Colonic mucosa (tissue), 4 donors: ENCODE measurements at regions not wholly inside any gene's neighbourhood (a gene's known extent, or its start where the extent isn't known, plus 50 kb on each side); places are given as distances from the start of the nearest gene placed in this dataset.
"Not testable (repeated sequence)": the region's sequence is repeated elsewhere in the genome, so short reads cannot be mapped to it uniquely, and the experiment has no call there.

Source experiments
- DNase-seq: peaks from one replicate; pipeline ENCODE4 v3.0.0-alpha.2; 2020
- H3K27ac ChIP-seq: fragments of 200-600 bp; one replicate; pipeline ENCODE4 v1.8.0; 2021
- H3K27me3 ChIP-seq: fragments of 200-600 bp; one replicate; pipeline ENCODE4 v1.8.0; 2021
- H3K36me3 ChIP-seq: fragments of 200-600 bp; one replicate; pipeline ENCODE4 v1.8.0; 2021
- H3K4me1 ChIP-seq: fragments of 200-600 bp; one replicate; pipeline ENCODE4 v1.8.0; 2021; ENCODE audit warnings: mild to moderate bottlenecking
- H3K4me3 ChIP-seq: fragments of 200-600 bp; one replicate; pipeline ENCODE4 v1.8.0; 2021
- H3K9ac ChIP-seq, 2 donors: one replicate each; pipeline ENCODE4 v1.7.0; 2013; ENCODE audit warnings: control low read depth in 2 of 2, low read depth in 2 of 2, low read length in 2 of 2
- H3K9me3 ChIP-seq: fragments of 200-600 bp; one replicate; pipeline ENCODE4 v1.8.0; 2021
- CTCF ChIP-seq: fragments of 200-600 bp; IDR thresholded peaks from one replicate; pipeline ENCODE4 v1.8.0; 2022; ENCODE audit warnings: antibody characterized with exemption, mild to moderate bottlenecking
- intact Hi-C: fragments of 100-400 bp; cut with DNase I; formaldehyde crosslinking; loops from one replicate; pipeline ENCODE4 v1.14.1; 2022
- donor health status: healthy.
- donor health status: DM: no; HTN: no; CAD: no.
- donor health status: DM: no; HTN: no; CAD: no.

- Histone ChIP-seq H3K4me3 (no peak overlapping the region), H3K36me3 (no peaks in the 10 kb centered on the region), H3K27ac (no peak overlapping the region), H3K9ac (no peak overlapping the region), H3K4me1 (no peaks in the 10 kb centered on the region), H3K9me3 (no peaks in the 10 kb centered on the region), H3K27me3 (no peaks in the 10 kb centered on the region)
- TF ChIP-seq CTCF: no peak
- DNase-seq: no peak
- intact Hi-C loops: no loop called here
Measured at GRCh38 chr10:65176994-65177393, 1655.8 kb downstream of the REEP3 start.

GRCh38 chr10:65183236-65183635 is 1662.0 kb downstream of the REEP3 start:
- H3K27me3 ChIP-seq: no peaks in the 10 kb centered on the region
- no peak for DNase-seq
- H3K9ac ChIP-seq: no peak overlapping the region
- no peak for TF ChIP-seq CTCF
- no peak overlapping the region for H3K4me3 ChIP-seq
- intact Hi-C loops: no loop called here
- H3K9me3 ChIP-seq: no peaks in the 10 kb centered on the region
- no peak overlapping the region for H3K27ac ChIP-seq
- H3K4me1 ChIP-seq: no peaks in the 10 kb centered on the region
- H3K36me3 ChIP-seq: no peaks in the 10 kb centered on the region

- H3K36me3 ChIP-seq, H3K27me3 ChIP-seq, H3K4me1 ChIP-seq, DNase-seq, H3K9me3 ChIP-seq, H3K9ac ChIP-seq, intact Hi-C loops, H3K4me3 ChIP-seq, H3K27ac ChIP-seq: not testable (repeated sequence)
Measured at GRCh38 chr10:65186668-65187067, 1665.5 kb downstream of the REEP3 start.

- TF ChIP-seq CTCF: no peak
- intact Hi-C loops: no loop called here
Measured at GRCh38 chr10:65194126-65194525, 1672.9 kb downstream of the REEP3 start.

GRCh38 chr10:65194555-65194954 is 1673.4 kb downstream of the REEP3 start:
- intact Hi-C loops: no loop called here
- no peaks in the 10 kb centered on the region for H3K9me3 ChIP-seq
- no peak overlapping the region for H3K27ac ChIP-seq
- no peak overlapping the region for H3K9ac ChIP-seq
- no peaks in the 10 kb centered on the region for H3K27me3 ChIP-seq
- no peaks in the 10 kb centered on the region for H3K36me3 ChIP-seq
- no peak for TF ChIP-seq CTCF
- no peak for DNase-seq
- no peaks in the 10 kb centered on the region for H3K4me1 ChIP-seq
- H3K4me3 ChIP-seq: no peak overlapping the region

More at GRCh38 chr10:65194126-65194525, 1672.9 kb downstream of the REEP3 start:
- no peak overlapping the region for H3K9ac ChIP-seq
- no peak overlapping the region for H3K27ac ChIP-seq
- no peaks in the 10 kb centered on the region for H3K4me1 ChIP-seq
- H3K9me3 ChIP-seq: no peaks in the 10 kb centered on the region
- H3K27me3 ChIP-seq: no peaks in the 10 kb centered on the region
- no peak overlapping the region for H3K4me3 ChIP-seq
- H3K36me3 ChIP-seq: no peaks in the 10 kb centered on the region
- DNase-seq: no peak

- Histone ChIP-seq H3K27me3 (no peaks in the 10 kb centered on the region), H3K4me3 (no peak overlapping the region), H3K4me1 (no peaks in the 10 kb centered on the region), H3K9me3 (no peaks in the 10 kb centered on the region), H3K36me3 (no peaks in the 10 kb centered on the region), H3K27ac (no peak overlapping the region), H3K9ac (no peak overlapping the region)
- DNase-seq: no peak
- TF ChIP-seq CTCF: no peak
- intact Hi-C loops: no loop called here
Measured at GRCh38 chr10:65196111-65196510, 1674.9 kb downstream of the REEP3 start.
